ENCODE measurements at regions not wholly inside any gene's neighbourhood (a gene's known extent, or its start where the extent isn't known, plus 50 kb on each side); places are given as distances from the start of the nearest gene placed in this dataset.

GRCh38 chr17:51389875-51390274 lies 129.5 kb downstream of the UTP18 start (continued):
- no peak for TF ChIP-seq MAX (IDR thresholded peaks at IDR 0.05; ENCODE audit: low read depth, low read length)

GRCh38 chr17:51391982-51392654 lies 131.8 kb downstream of the UTP18 start:
- no peak overlapping the region for H3K4me2 ChIP-seq (ENCODE audit: control insufficient read depth, insufficient read depth)
- H3K79me2 ChIP-seq (ENCODE audit: control insufficient read depth, insufficient read depth, low read length): no peaks in the 10 kb centered on the region
- ATAC-seq (no peak), FAIRE-seq (no peak), DNase-seq (ENCODE audit: low read depth, low spot score) (no peak)
- ChIA-PET SMC1A (ENCODE audit: uncharacterized antibody, unreplicated experiment) (no interaction called here), CTCF (interaction anchor here (0.7 kb wide), 1 partner anchor 20 kb away, joined by 3 read pairs; no protein-coding TSS in a partner anchor), RAD21 (ENCODE audit: unreplicated experiment) (no interaction called here), POLR2A (no interaction called here)
- no TSS peak for BruUV-seq (replicated peaks)
- in situ Hi-C loops (cut with MboI) (no loop called here), intact Hi-C loops (cut with micrococcal nuclease; ENCODE audit: unreplicated experiment) (no loop called here)
- no peaks in the 10 kb centered on the region for H3K4me1 ChIP-seq (ENCODE audit: control insufficient read depth, insufficient read depth, low read length)
- H4K20me1 ChIP-seq (ENCODE audit: control insufficient read depth, insufficient read depth): no peaks in the 10 kb centered on the region
- no peak overlapping the region for H2AFZ ChIP-seq (ENCODE audit: control insufficient read depth, low read depth, low read length)
- H3K27ac ChIP-seq (ENCODE audit: control insufficient read depth, insufficient read depth): no peak overlapping the region
- 16% methylated on average over 8 of the region's 8 CpGs for WGBS (ENCODE audit: insufficient coverage, insufficient replicate concordance, low lambda C conversion rate, missing lambda C conversion rate)
- TF ChIP-seq NKRF (conservative IDR thresholded peaks at IDR 0.05): no peak
- H3K9me3 ChIP-seq (replicated peaks; ENCODE audit: control insufficient read depth, insufficient read depth, low read length): no peaks in the 10 kb centered on the region
- H3K27me3 ChIP-seq (replicated peaks in 1 of 2; ENCODE audit: control insufficient read depth in 2 of 2, insufficient read depth in 2 of 2, low read length in 1 of 2): no peaks in the 10 kb centered on the region; a peak in 1 of 4 replicates
- no peak overlapping the region for H3K4me3 ChIP-seq
- no peaks in the 10 kb centered on the region for H3K36me3 ChIP-seq (ENCODE audit: control insufficient read depth in 2 of 2, insufficient read depth in 2 of 2, low read length in 1 of 2)
- no peak overlapping the region for H3K9ac ChIP-seq (ENCODE audit: control insufficient read depth, insufficient read depth, low read length)

GRCh38 chr17:51395621-51396020 lies 135.3 kb downstream of the UTP18 start:
- no peak for DNase-seq (ENCODE audit: low read depth, low spot score)
- ChIA-PET POLR2A (no interaction called here), CTCF (no interaction called here), SMC1A (ENCODE audit: uncharacterized antibody, unreplicated experiment) (no interaction called here), RAD21 (ENCODE audit: unreplicated experiment) (no interaction called here)
- Histone ChIP-seq H3K9ac (ENCODE audit: control insufficient read depth, insufficient read depth, low read length) (no peak overlapping the region), H3K9me3 (replicated peaks; ENCODE audit: control insufficient read depth, insufficient read depth, low read length) (no peaks in the 10 kb centered on the region), H3K4me1 (ENCODE audit: control insufficient read depth, insufficient read depth, low read length) (no peaks in the 10 kb centered on the region), H3K27me3 (replicated peaks in 1 of 2; ENCODE audit: control insufficient read depth in 2 of 2, insufficient read depth in 2 of 2, low read length in 1 of 2) (peaks cover 0 to 6% of the 10 kb centered on the region in 2 experiments; a peak in 2 of 4 replicates), H3K4me2 (ENCODE audit: control insufficient read depth, insufficient read depth) (no peak overlapping the region), H3K36me3 (ENCODE audit: control insufficient read depth in 2 of 2, insufficient read depth in 2 of 2, low read length in 1 of 2) (no peaks in the 10 kb centered on the region), H2AFZ (ENCODE audit: control insufficient read depth, low read depth, low read length) (no peak overlapping the region), H3K79me2 (ENCODE audit: control insufficient read depth, insufficient read depth, low read length) (no peaks in the 10 kb centered on the region), H4K20me1 (ENCODE audit: control insufficient read depth, insufficient read depth) (no peaks in the 10 kb centered on the region), H3K4me3 (no peak overlapping the region), H3K27ac (ENCODE audit: control insufficient read depth, insufficient read depth) (no peak overlapping the region)
- BruUV-seq (replicated peaks): no TSS peak
- FAIRE-seq: no peak
- no peak for ATAC-seq
- intact Hi-C loops (cut with micrococcal nuclease; ENCODE audit: unreplicated experiment): no loop called here
- in situ Hi-C loops (cut with MboI): no loop called here
- 22% methylated on average over 6 of the region's 6 CpGs for WGBS (ENCODE audit: insufficient coverage, insufficient replicate concordance, low lambda C conversion rate, missing lambda C conversion rate)
- no peak for TF ChIP-seq POU2F2 (IDR thresholded peaks at IDR 0.05; ENCODE audit: borderline replicate concordance, low read depth, low read length)
- TF ChIP-seq SKIL (IDR thresholded peaks at IDR 0.05; ENCODE audit: low read depth, poor library complexity, severe bottlenecking): no peak
- TF ChIP-seq REST (IDR thresholded peaks at IDR 0.05; ENCODE audit: low read depth, low read length): no peak
- TF ChIP-seq RBBP5 (conservative IDR thresholded peaks at IDR 0.05): no peak
- no peak for TF ChIP-seq KDM1A (IDR thresholded peaks at IDR 0.05; ENCODE audit: borderline replicate concordance)

Measured in GM12878 (cell line).